ENCODE measurements at regions not wholly inside any gene's neighbourhood (a gene's known extent, or its start where the extent isn't known, plus 50 kb on each side); places are given as distances from the start of the nearest gene placed in this dataset.

- H3K4me2 ChIP-seq, result no peak overlapping the region
- H3K79me2 ChIP-seq (ENCODE audit: insufficient read depth, low read depth), result no peaks in the 10 kb centered on the region
- no peaks in the 10 kb centered on the region for H4K20me1 ChIP-seq (ENCODE audit: insufficient read depth)
- H3K27me3 ChIP-seq (ENCODE audit: insufficient read depth, low read depth), result no peaks in the 10 kb centered on the region
- no peak overlapping the region for H2AFZ ChIP-seq (ENCODE audit: low read depth)
- no peak for TF ChIP-seq CTCF (conservative IDR thresholded peaks at IDR 0.05; ENCODE audit: low read depth, low read length)
- no peaks in the 10 kb centered on the region for H3K36me3 ChIP-seq (ENCODE audit: insufficient read depth)
- H3K27ac ChIP-seq, result no peak overlapping the region
- no peak overlapping the region for H3K4me3 ChIP-seq (IDR thresholded peaks at IDR 0.05; ENCODE audit: insufficient read depth, low read depth, low read length)
- H3K4me1 ChIP-seq (ENCODE audit: low read depth, poor library complexity, severe bottlenecking), result no peaks in the 10 kb centered on the region
- H3K9ac ChIP-seq, result no peak overlapping the region
Measured at GRCh38 chr13:107819071-107819470, 396.3 kb downstream of the LIG4 start.

- Histone ChIP-seq H3K4me2 (no peak overlapping the region), H3K36me3 (ENCODE audit: insufficient read depth) (no peaks in the 10 kb centered on the region), H3K4me3 (IDR thresholded peaks at IDR 0.05; ENCODE audit: insufficient read depth, low read depth, low read length) (no peak overlapping the region), H3K9ac (no peak overlapping the region), H3K4me1 (ENCODE audit: low read depth, poor library complexity, severe bottlenecking) (no peaks in the 10 kb centered on the region), H4K20me1 (ENCODE audit: insufficient read depth) (no peaks in the 10 kb centered on the region), H3K27ac (no peak overlapping the region), H3K27me3 (ENCODE audit: insufficient read depth, low read depth) (no peaks in the 10 kb centered on the region), H2AFZ (ENCODE audit: low read depth) (no peak overlapping the region), H3K79me2 (ENCODE audit: insufficient read depth, low read depth) (no peaks in the 10 kb centered on the region)
- no peak for TF ChIP-seq CTCF (conservative IDR thresholded peaks at IDR 0.05; ENCODE audit: low read depth, low read length)
Measured at GRCh38 chr13:107817647-107818287, 397.6 kb downstream of the LIG4 start.

GRCh38 chr13:107812014-107812412, 403.3 kb downstream of the LIG4 start:
- Histone ChIP-seq H3K27ac (no peak overlapping the region), H3K4me3 (IDR thresholded peaks at IDR 0.05; ENCODE audit: insufficient read depth, low read depth, low read length) (no peak overlapping the region), H3K27me3 (ENCODE audit: insufficient read depth, low read depth) (no peaks in the 10 kb centered on the region), H3K79me2 (ENCODE audit: insufficient read depth, low read depth) (no peaks in the 10 kb centered on the region), H3K4me1 (ENCODE audit: low read depth, poor library complexity, severe bottlenecking) (no peaks in the 10 kb centered on the region), H3K4me2 (no peak overlapping the region), H2AFZ (ENCODE audit: low read depth) (no peak overlapping the region), H3K36me3 (ENCODE audit: insufficient read depth) (no peaks in the 10 kb centered on the region), H3K9ac (no peak overlapping the region), H4K20me1 (ENCODE audit: insufficient read depth) (no peaks in the 10 kb centered on the region)
- TF ChIP-seq CTCF (conservative IDR thresholded peaks at IDR 0.05; ENCODE audit: low read depth, low read length), result no peak

GRCh38 chr13:107811233-107812013, 403.9 kb downstream of the LIG4 start:
- no peak overlapping the region for H3K4me3 ChIP-seq (IDR thresholded peaks at IDR 0.05; ENCODE audit: insufficient read depth, low read depth, low read length)
- no peak overlapping the region for H3K27ac ChIP-seq
- no peaks in the 10 kb centered on the region for H3K4me1 ChIP-seq (ENCODE audit: low read depth, poor library complexity, severe bottlenecking)
- no peak overlapping the region for H2AFZ ChIP-seq (ENCODE audit: low read depth)
- no peak for TF ChIP-seq CTCF (conservative IDR thresholded peaks at IDR 0.05; ENCODE audit: low read depth, low read length)
- H3K36me3 ChIP-seq (ENCODE audit: insufficient read depth), result no peaks in the 10 kb centered on the region
- no peak overlapping the region for H3K4me2 ChIP-seq
- H3K9ac ChIP-seq, result no peak overlapping the region
- H4K20me1 ChIP-seq (ENCODE audit: insufficient read depth), result no peaks in the 10 kb centered on the region
- H3K27me3 ChIP-seq (ENCODE audit: insufficient read depth, low read depth), result no peaks in the 10 kb centered on the region
- no peaks in the 10 kb centered on the region for H3K79me2 ChIP-seq (ENCODE audit: insufficient read depth, low read depth)

Measured in KMS-11 (cell line).